WI38 (cell line): ENCODE measurements at regions not wholly inside any gene's neighbourhood (a gene's known extent, or its start where the extent isn't known, plus 50 kb on each side); places are given as distances from the start of the nearest gene placed in this dataset.
"Not testable (repeated sequence)": the region's sequence is repeated elsewhere in the genome, so short reads cannot be mapped to it uniquely, and the experiment has no call there.

Experiments used
- H3K4me3 ChIP-seq: 2 replicates; pipeline ENCODE4 v1.5.1; 2011; ENCODE audit warnings: low read depth, mild to moderate bottlenecking, control low read depth, low read length
- CTCF ChIP-seq: IDR thresholded peaks from 2 replicates; pipeline ENCODE4 v1.5.1; 2012; ENCODE audit warnings: low read depth, mild to moderate bottlenecking, control low read depth, low read length

- TF ChIP-seq CTCF: no peak
- no peak overlapping the region for H3K4me3 ChIP-seq
Measured at GRCh38 chr6:118718903-118719302, 67.5 kb upstream of the CEP85L start.

GRCh38 chr6:118718297-118718696 is 66.9 kb upstream of the CEP85L start:
- TF ChIP-seq CTCF: no peak
- no peak overlapping the region for H3K4me3 ChIP-seq

- no peak overlapping the region for H3K4me3 ChIP-seq
- TF ChIP-seq CTCF: no peak
Measured at GRCh38 chr6:118717106-118717505, 65.7 kb upstream of the CEP85L start.

- not testable (repeated sequence) for H3K4me3 ChIP-seq
Measured at GRCh38 chr6:118715907-118716306, 64.5 kb upstream of the CEP85L start.

GRCh38 chr6:118715376-118715775 is 64.0 kb upstream of the CEP85L start:
- TF ChIP-seq CTCF: no peak
- H3K4me3 ChIP-seq: no peak overlapping the region

GRCh38 chr6:118714756-118715155 is 63.4 kb upstream of the CEP85L start:
- no peak for TF ChIP-seq CTCF
- no peak overlapping the region for H3K4me3 ChIP-seq

GRCh38 chr6:118712969-118713368 is 61.6 kb upstream of the CEP85L start:
- no peak for TF ChIP-seq CTCF
- no peak overlapping the region for H3K4me3 ChIP-seq

GRCh38 chr6:118710616-118711015 is 59.2 kb upstream of the CEP85L start:
- TF ChIP-seq CTCF: no peak
- no peak overlapping the region for H3K4me3 ChIP-seq
